Omental fat pad (tissue), 3 donors: ENCODE measurements at regions not wholly inside any gene's neighbourhood (a gene's known extent, or its start where the extent isn't known, plus 50 kb on each side); places are given as distances from the start of the nearest gene placed in this dataset.

Experiments used
- ATAC-seq: fragments of 150-250 bp; one replicate; pipeline ENCODE4 v1.9.1; 2016; ENCODE audit warnings: mild to moderate bottlenecking, moderate library complexity; ENCODE audit not compliant: low FRiP score
- DNase-seq: peaks from one replicate; pipeline ENCODE4 v3.0.0-alpha.2; 2019; ENCODE audit warnings: low spot score
- CTCF ChIP-seq, 3 donors: fragments of 450-650 bp; IDR thresholded peaks; one replicate each; pipeline ENCODE4 v1.5.1; 2016 to 2017; ENCODE audit warnings: antibody characterized with exemption in 3 of 3, mild to moderate bottlenecking in 3 of 3, moderate library complexity in 2 of 3

GRCh38 chr5:58153255-58153654 lies 306.6 kb downstream of the PLK2 start:
- TF ChIP-seq CTCF (IDR thresholded peaks at IDR 0.05): no peak
- no peak for ATAC-seq
- no peak for DNase-seq

DNA sequence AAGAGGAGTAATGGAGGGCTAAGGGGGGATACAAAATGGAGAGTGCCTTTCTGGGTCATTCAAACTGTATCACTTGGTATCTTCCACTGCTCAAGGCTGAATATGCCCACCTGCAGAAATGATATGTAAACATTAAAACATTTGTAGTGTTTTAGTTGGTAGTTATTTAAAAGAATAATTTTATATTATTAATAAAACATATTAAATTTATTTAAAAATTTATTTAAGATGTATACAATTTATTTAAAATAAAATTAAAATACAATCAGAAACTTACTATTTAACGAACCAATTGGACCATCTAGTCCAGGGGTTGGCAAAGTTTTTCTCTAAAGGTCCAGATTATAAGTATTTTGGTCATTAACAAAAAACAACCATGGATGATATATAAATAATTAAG lies 308.5 kb downstream of the PLK2 start:
- no peak for DNase-seq
- no peak for TF ChIP-seq CTCF (IDR thresholded peaks at IDR 0.05)
- no peak for ATAC-seq

GRCh38 chr5:58150926-58151325 lies 309.0 kb downstream of the PLK2 start:
- no peak for DNase-seq
- no peak for ATAC-seq
- TF ChIP-seq CTCF (IDR thresholded peaks at IDR 0.05): no peak

DNA sequence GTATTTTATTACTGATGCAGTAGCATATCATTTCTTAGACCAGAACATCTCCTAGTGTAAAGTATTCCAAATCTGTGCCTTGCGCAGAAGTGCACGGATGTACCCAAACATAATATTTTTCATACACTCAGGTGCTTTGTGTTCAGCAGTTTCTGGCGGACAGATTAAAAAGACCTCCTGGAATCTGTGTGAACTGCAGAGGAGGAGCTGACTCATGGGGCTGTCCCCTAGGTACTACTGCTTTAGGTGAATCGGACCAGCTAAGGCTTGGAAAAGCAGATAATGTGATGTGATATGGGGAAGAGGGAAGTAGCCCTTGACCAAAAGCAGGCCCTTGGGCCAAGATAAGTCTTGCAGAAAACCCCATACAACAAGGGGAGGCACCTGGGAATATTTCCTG lies 310.1 kb downstream of the PLK2 start:
- TF ChIP-seq CTCF (IDR thresholded peaks at IDR 0.05): no peak
- no peak for DNase-seq
- ATAC-seq: no peak

DNA sequence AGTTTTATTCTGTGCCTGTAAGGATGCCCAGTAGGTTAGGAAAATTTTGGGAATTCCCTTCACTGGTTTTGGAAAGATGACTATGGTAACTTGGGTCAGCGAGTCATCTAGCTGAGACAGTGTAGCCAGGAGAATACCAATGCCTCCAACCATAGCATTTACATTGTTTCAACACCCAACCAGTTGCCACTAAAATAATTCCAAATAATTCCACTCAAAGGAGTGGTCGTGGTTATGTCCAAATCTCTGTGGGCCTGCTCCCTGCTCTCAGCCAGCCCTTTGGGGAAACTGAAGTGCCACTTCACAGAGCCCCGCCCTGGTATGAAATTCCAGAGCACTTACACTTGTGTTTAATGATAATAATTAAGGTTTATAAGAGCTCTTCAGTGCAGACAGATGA lies 310.5 kb downstream of the PLK2 start:
- DNase-seq (no peak), ATAC-seq (no peak)
- TF ChIP-seq CTCF (IDR thresholded peaks at IDR 0.05): no peak

DNA sequence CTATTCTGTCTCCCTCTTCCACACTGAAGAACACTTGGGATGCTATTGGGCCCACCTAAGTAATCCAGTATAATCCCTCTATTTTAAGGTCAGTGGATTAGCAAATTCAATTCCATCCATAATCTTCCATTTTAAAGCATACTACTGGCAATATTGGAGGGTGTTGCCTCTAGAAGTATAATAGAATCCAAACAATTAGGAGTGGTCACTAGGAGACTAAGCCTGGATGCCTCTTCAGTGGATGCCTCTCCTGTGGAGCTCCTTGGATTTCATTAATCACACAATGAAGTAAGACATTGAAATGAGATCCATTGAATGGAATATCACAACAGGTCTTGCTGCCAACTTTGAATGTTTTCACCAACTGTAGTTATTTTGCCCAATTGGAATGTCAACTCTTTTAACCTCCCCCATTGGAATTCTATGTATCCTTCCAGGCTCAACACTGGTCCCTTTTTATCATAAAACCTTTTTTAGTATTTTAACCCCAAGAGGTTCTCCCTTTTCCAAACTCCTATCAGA lies 311.6 kb downstream of the PLK2 start:
- ATAC-seq: no peak
- no peak for TF ChIP-seq CTCF (IDR thresholded peaks at IDR 0.05)
- DNase-seq: no peak

DNA sequence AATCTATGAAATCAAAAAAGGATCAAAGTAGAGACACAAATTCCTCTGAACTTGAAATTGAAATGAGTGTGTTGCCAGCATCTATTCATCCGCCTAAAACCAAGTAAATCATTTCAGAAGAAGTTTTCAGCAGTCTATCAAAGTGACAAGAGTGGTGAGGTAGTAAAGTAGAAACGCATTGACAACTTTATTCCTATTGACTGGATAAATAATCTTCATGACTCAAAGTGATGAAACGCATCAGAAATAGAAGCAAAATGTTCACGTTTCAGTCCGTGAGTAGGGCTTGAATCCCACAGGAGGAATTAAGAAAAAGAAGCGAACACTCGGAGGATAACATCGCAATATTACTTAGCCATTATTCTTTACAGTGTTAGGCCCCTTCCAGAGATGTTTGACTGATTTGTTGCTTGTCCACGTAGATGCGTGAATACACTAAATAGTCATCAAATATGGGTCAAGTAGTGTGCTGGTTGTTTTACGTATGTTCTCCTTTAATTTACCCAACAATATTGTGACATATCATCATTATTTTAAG lies 314.4 kb downstream of the PLK2 start:
- ATAC-seq (no peak), DNase-seq (no peak)
- TF ChIP-seq CTCF (IDR thresholded peaks at IDR 0.05): no peak
